ENCODE measurements at regions not wholly inside any gene's neighbourhood (a gene's known extent, or its start where the extent isn't known, plus 50 kb on each side); places are given as distances from the start of the nearest gene placed in this dataset.

- no peak for DNase-seq (ENCODE audit: low spot score)
These were observed 147.5 kb downstream of the CRYBB2 start for GRCh38 chr22:25366876-25367466.

- no peak for DNase-seq (ENCODE audit: low spot score)
These were observed 148.3 kb downstream of the CRYBB2 start for GRCh38 chr22:25367756-25368155.

GRCh38 chr22:25368271-25368670 lies 148.8 kb downstream of the CRYBB2 start:
- no peak for DNase-seq (ENCODE audit: low spot score)

GRCh38 chr22:25369041-25369440 lies 149.6 kb downstream of the CRYBB2 start:
- no peak for DNase-seq (ENCODE audit: low spot score)

GRCh38 chr22:25370322-25370721 lies 150.9 kb downstream of the CRYBB2 start:
- no peak for DNase-seq (ENCODE audit: low spot score)

GRCh38 chr22:25372000-25372595 lies 152.7 kb downstream of the CRYBB2 start:
- DNase-seq (ENCODE audit: low spot score), result no peak

- DNase-seq (ENCODE audit: low spot score), result no peak
These were observed 154.5 kb downstream of the CRYBB2 start for GRCh38 chr22:25373961-25374360.

GRCh38 chr22:25374869-25375268 lies 155.4 kb downstream of the CRYBB2 start:
- no peak for DNase-seq (ENCODE audit: low spot score)

- peak; percentile 63 for DNase-seq (ENCODE audit: low spot score)
These were observed 156.2 kb downstream of the CRYBB2 start for GRCh38 chr22:25375683-25376082.

GRCh38 chr22:25377699-25378098 lies 158.3 kb downstream of the CRYBB2 start:
- DNase-seq (ENCODE audit: low spot score), result no peak

GRCh38 chr22:25380122-25380747 lies 160.8 kb downstream of the CRYBB2 start:
- no peak for DNase-seq (ENCODE audit: low spot score)

- no peak for DNase-seq (ENCODE audit: low spot score)
These were observed 163.3 kb downstream of the CRYBB2 start for GRCh38 chr22:25382762-25383161.

- DNase-seq (ENCODE audit: low spot score), result no peak
These were observed 163.9 kb downstream of the CRYBB2 start for GRCh38 chr22:25383278-25383820.

- DNase-seq (ENCODE audit: low spot score), result no peak
These were observed 164.5 kb downstream of the CRYBB2 start for GRCh38 chr22:25383892-25384291.

- DNase-seq (ENCODE audit: low spot score), result no peak
These were observed 167.1 kb downstream of the CRYBB2 start for GRCh38 chr22:25386538-25386884.

- no peak for DNase-seq (ENCODE audit: low spot score)
These were observed 169.0 kb downstream of the CRYBB2 start for GRCh38 chr22:25388415-25388814.

- DNase-seq (ENCODE audit: low spot score), result no peak
These were observed 169.6 kb downstream of the CRYBB2 start for GRCh38 chr22:25388866-25389540.

- no peak for DNase-seq (ENCODE audit: low spot score)
These were observed 170.1 kb downstream of the CRYBB2 start for GRCh38 chr22:25389541-25389919.

GRCh38 chr22:25390297-25391240 lies 171.1 kb downstream of the CRYBB2 start:
- DNase-seq (ENCODE audit: low spot score), result peak; percentile 61

- no peak for DNase-seq (ENCODE audit: low spot score)
These were observed 171.9 kb upstream of the GRK3 start for GRCh38 chr22:25392584-25392983.

- no peak for DNase-seq (ENCODE audit: low spot score)
These were observed 171.2 kb upstream of the GRK3 start for GRCh38 chr22:25393121-25393805.

Measured in HuH-7 (cell line).